GM21515 (cell line): ENCODE measurements at regions not wholly inside any gene's neighbourhood (a gene's known extent, or its start where the extent isn't known, plus 50 kb on each side); places are given as distances from the start of the nearest gene placed in this dataset.
"Not testable (repeated sequence)": the region's sequence is repeated elsewhere in the genome, so short reads cannot be mapped to it uniquely, and the experiment has no call there.

Experiments
- ATAC-seq: cut with Tn5 transposase; IDR thresholded peaks from one replicate; pipeline ENCODE4 v1.9.1; 2021; ENCODE audit not compliant: unreplicated experiment

DNA sequence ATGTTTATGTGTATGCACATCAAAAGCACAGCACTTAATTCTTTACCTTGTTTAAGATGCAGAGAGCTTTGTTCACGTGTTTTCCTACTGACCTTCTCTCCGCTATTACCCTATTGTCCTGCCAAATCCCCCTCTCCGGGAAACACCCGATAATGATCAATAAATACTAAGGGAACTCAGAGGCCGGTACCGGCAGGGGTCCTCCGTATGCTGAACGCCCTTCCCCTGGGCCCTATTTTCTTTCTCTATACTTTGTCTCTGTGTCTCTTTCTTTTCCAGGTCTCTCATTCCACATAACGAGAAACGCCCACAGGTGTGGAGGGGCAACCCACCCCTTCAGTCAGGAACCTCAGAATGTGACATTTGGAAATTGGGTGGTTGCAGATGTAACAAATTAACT, 160.1 kb downstream of the ADRA2C start:
- ATAC-seq: not testable (repeated sequence)

- not testable (repeated sequence) for ATAC-seq
Observed at GRCh38 chr4:3926969-3927755, 161.0 kb downstream of the ADRA2C start.

GRCh38 chr4:3929431-3929830, 163.2 kb downstream of the ADRA2C start:
- not testable (repeated sequence) for ATAC-seq

- not testable (repeated sequence) for ATAC-seq
Observed at GRCh38 chr4:3932734-3933133, 166.5 kb downstream of the ADRA2C start.

DNA sequence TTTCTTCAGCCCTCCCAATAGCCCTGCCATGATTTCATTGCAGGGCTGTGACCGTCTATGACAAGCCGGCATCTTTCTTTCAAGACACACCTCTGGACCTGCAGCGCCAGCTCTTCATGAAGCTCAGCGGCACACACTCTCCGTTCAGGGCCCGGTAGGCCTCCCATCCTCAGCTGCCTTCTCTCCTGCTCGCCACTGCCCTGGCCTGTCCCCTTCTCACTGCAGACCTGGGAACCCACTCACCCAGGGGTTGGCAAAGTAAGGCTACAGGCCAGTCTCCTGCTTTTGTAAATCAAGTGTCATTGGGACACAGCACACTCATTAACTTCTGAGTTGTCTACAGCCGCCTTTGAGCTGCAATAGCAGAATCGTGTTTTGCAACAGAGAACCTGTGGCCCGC, 169.2 kb downstream of the ADRA2C start:
- ATAC-seq: not testable (repeated sequence)

GRCh38 chr4:3936184-3936583, 170.0 kb downstream of the ADRA2C start:
- no peak for ATAC-seq

GRCh38 chr4:3937849-3938562, 171.8 kb downstream of the ADRA2C start:
- ATAC-seq: not testable (repeated sequence)

GRCh38 chr4:3938676-3939075, 172.5 kb downstream of the ADRA2C start:
- ATAC-seq: not testable (repeated sequence)

DNA sequence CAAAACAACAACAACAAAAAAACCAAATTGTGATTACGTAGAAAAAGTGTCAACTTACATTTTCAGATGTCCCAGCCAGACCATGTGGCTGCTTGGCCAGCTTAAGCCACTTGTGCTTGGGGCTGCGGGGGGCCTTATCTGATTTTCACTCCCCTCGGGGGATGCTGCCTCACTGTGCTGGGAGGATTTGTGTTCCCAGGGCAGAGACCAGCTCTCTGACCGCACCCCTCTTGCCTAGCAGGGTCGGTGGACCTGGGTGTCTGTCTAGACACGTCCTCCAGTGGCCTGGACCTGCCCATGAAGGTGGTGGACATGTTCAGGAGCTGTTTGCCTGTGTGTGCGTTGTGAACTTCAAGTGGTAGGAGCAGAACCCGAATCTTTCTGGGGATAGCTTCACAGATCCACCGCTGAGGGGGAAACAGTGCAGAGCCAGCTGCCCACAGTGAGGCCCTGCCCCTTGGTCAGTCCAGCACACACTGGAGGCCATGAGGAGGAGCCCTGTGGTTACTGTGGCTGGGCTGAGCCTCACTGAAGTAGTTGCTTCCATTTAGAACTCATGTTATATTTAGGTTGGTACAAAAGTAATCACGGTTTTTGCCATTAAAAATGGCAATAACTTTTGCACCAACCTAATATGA, 173.9 kb downstream of the ADRA2C start:
- not testable (repeated sequence) for ATAC-seq

DNA sequence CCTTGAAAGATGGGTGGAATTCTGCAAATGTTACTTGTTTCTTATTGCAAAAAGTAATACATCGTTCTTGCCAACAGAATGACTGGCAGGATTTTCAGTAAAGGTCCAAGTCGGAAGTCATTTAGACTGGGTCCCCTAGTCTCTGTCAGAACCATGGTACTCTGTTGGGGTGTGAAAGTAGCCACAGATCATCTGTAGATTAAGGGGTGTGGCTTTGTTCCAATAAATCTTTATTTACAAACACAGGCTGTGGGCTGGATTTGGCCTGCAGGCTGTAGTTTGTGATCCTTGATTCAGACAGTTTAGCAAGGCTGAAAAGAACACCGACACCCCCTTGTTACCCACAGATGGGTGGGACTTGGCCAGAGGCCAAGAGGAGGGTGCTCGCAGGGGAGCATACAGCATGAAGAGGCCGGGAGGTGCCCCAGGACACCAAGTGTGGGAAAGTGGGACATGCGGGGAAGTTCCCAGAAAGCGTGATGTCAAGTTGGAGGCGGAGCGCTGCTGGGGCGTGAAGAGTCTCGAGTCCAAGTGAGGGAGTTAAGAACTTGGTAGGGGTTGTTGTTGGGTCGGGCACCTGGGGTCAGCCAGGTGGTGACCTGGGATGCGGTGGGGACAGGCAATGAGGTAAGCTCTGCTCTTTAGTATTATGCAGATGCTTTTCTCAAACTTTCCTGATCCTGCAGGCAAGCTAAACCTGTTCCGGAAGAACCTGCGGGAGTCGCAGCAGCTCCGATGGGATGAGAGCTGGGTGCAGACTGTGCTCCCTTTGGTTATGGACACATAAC, 175.7 kb downstream of the ADRA2C start:
- not testable (repeated sequence) for ATAC-seq

GRCh38 chr4:3942569-3942971, 176.4 kb downstream of the ADRA2C start:
- not testable (repeated sequence) for ATAC-seq

GRCh38 chr4:3943051-3943450, 176.9 kb downstream of the ADRA2C start:
- not testable (repeated sequence) for ATAC-seq

GRCh38 chr4:3945511-3946290, 179.5 kb downstream of the ADRA2C start:
- no peak for ATAC-seq

- ATAC-seq: not testable (repeated sequence)
Observed at GRCh38 chr4:3946553-3946952, 180.4 kb downstream of the ADRA2C start.

- ATAC-seq: not testable (repeated sequence)
Observed at GRCh38 chr4:3947761-3948160, 181.6 kb downstream of the ADRA2C start.

GRCh38 chr4:3948210-3948609, 182.0 kb downstream of the ADRA2C start:
- not testable (repeated sequence) for ATAC-seq

DNA sequence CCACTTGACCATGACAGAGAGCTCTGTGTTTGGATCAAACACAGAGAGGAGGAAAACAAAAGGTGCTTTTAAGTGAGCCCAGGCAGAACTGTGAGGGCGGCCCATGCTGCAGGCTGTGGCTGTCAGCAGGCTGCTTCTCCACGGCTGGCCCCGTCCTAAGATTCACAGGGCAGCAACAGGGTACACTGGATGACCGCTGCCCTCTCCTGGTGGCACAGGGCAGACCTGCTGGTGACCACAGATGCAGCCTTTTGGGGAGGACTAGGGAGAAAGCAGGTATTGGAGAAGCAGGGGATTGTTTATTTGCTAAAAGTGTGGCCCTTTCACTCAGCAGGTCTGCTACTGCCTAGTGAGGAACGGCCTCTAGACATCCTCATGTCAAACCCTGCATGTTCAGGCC, 183.7 kb downstream of the ADRA2C start:
- not testable (repeated sequence) for ATAC-seq

DNA sequence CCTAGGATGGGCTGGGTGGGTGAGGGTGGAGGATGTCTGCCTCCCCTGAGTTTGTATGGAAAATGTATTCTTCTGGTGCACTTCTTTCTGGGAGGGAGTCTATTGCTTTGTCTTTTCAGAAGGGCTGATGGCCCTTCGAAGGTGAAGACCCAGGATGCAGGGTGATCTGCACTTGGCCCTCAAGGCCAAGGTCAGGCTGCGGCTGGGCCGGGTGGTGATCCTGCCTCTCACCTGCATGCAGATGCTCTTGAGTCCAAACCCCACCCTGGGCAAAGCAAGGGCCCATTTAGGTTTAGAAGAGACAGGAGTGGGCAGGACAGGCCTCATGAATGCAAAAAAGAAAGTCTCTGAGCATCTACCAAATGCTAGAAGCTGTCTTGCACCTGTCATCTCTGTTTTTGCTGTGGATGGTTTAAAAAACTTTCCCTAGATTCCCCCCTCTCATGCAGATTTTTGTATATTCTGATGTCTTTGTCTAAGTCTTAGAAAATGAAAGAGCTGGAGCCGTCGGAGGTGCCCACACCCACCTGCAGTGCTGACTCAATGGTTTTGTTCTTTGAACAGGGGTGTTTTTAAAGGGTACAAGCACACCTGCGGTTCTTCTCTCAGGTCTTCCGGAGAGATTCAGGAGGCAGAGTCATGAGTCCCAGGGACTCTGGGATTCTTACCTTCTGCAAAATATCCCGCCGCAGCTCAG, 186.4 kb downstream of the ADRA2C start:
- not testable (repeated sequence) for ATAC-seq

GRCh38 chr4:3953140-3953489, 186.9 kb downstream of the ADRA2C start:
- not testable (repeated sequence) for ATAC-seq
